GM12873 (cell line): ENCODE measurements at regions not wholly inside any gene's neighbourhood (a gene's known extent, or its start where the extent isn't known, plus 50 kb on each side); places are given as distances from the start of the nearest gene placed in this dataset.

ENCODE experiments used
- CTCF ChIP-seq: IDR thresholded peaks from 2 replicates; pipeline ENCODE4 v1.5.1; 2012; ENCODE audit warnings: low read depth, mild to moderate bottlenecking, moderate library complexity, low read length, control low read depth; ENCODE audit not compliant: insufficient read depth; ENCODE audit errors: missing control alignments

DNA sequence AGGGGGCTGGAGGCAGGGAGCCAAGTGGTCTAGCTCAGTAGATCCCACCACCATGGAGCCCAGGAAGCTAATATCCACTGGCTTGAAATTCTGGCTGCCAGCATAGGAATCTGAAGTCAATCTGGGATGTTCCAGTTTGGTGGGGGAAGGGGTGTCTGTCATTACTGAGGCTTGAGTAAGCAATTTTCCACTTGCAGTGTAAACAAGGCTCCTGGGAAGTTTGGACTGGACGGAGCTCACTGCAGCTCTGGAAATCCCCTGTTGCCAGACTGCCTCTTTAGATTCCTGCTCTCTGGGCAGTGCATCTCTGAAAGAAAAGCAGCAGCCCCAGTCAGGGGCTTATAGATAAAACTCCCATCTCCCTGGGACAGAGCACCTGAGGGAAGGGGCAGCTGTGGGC is 349.2 kb upstream of the KLHL1 start:
- TF ChIP-seq CTCF: no peak

DNA sequence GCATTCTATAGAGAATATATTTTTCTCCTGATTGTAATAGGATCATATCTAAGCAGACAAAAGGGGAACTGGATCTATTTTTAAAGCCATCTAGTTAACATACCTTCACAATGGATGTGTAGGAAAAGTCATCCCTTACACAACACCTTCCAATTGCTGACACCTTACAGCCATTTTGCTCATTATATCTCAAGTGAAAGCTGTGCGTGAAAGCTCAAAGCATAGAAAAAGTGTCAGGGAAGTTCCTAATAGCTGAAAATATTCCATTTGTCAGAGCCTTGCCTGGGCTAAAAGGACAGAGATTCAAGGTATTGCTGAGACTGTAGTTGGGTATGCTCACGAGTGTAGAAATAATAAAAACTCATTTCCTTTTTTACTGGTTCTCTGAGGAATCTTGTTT is 340.6 kb upstream of the KLHL1 start:
- no peak for TF ChIP-seq CTCF

- TF ChIP-seq CTCF: no peak
These were observed 324.1 kb upstream of the KLHL1 start for GRCh38 chr13:70432276-70432805.

DNA sequence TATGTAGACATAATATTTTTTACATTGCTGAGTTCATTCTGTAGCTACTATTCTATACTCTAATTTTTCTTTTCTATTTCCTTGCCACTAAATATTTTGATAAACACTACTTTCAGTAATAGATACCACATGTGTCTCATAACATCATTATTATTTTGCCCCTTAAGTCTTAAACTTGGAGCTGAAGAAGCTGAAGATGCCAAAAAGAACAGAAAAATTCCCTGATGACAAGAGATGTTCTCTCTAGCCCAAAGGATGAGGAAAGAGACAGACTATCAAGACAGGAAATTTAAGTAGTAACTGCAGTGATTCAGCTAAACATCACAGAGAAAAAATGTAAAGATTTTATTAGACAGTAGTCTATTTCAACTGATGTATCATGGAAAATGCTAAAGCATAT is 322.0 kb upstream of the KLHL1 start:
- no peak for TF ChIP-seq CTCF

GRCh38 chr13:70424928-70425327 is 316.7 kb upstream of the KLHL1 start:
- TF ChIP-seq CTCF: no peak

DNA sequence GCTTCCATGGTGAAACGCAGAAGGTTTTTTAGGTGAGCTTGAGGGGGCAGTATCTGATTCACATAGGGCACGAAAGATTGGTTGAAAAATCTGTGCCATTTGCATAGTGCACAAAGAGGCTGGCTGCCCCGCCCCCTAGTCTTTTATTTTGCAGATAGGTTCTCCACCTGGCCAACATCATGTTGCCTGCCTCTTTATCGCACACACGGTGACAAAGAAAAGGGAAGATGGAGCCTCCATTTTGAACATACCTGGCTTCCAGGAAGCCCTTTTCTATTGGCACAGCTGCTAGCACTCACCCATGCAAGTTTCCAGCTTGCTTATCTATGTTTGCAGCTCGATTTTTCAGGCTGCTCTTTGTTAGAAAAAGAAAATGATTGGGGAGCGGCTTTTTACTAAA is 316.2 kb upstream of the KLHL1 start:
- TF ChIP-seq CTCF: no peak

DNA sequence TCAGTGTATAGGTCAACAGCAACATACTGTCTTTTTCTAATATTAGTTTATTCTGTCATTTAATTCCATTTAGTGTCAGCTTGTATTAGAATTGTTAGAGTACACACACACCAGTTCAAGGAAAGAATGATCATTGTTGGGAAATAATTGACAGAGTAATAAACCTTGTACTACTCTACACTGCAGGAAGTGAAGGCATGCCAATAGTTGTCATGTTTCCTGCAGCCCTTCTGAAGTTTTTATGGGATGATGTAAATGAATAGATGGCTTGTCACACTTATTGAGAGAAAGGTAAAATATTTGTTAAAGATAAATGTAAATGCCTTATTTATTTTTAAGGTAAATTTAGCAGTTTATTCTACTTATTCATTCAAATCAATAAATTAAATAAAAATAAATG is 306.9 kb upstream of the KLHL1 start:
- TF ChIP-seq CTCF: no peak
